ENCODE measurements at regions not wholly inside any gene's neighbourhood (a gene's known extent, or its start where the extent isn't known, plus 50 kb on each side); places are given as distances from the start of the nearest gene placed in this dataset.

GRCh38 chr14:105968291-105968690, 441.9 kb downstream of the TMEM121 start:
- H3K4me3 ChIP-seq (replicated peaks in 1 of 3; ENCODE audit: insufficient read depth in 1 of 3, low read depth in 2 of 3, low read length in 3 of 3), result no peak overlapping the region
- in situ Hi-C loops (cut with HindIII; ENCODE audit: extremely low pct_ligation_motif_present, low pct_unique_long_range_greater_than_20kb), result no loop called here
- 10% methylated on average over 10 of the region's 11 CpGs for WGBS (ENCODE audit: low lambda C conversion rate)
- no peak overlapping the region for H2AFZ ChIP-seq (ENCODE audit: low read length)
- no peaks in the 10 kb centered on the region for H3K9me3 ChIP-seq (ENCODE audit: low read length)
- POLR2A ChIA-PET, result no interaction called here
- H3K4me2 ChIP-seq (ENCODE audit: low read depth, low read length), result no peak overlapping the region
- H3K36me3 ChIP-seq (replicated peaks in 1 of 2; ENCODE audit: control insufficient read depth in 1 of 2, insufficient read depth in 2 of 2, low read length in 2 of 2), result no peaks in the 10 kb centered on the region
- no TSS peak for BruUV-seq (replicated peaks)
- H3K27ac ChIP-seq (ENCODE audit: extremely low read length, insufficient read depth, low read length), result no peak overlapping the region
- no peaks in the 10 kb centered on the region for H4K20me1 ChIP-seq (ENCODE audit: insufficient read depth, low read length)
- H3K9ac ChIP-seq (ENCODE audit: insufficient read depth, low read depth, low read length), result no peak overlapping the region
- ATAC-seq (no peak), DNase-seq (ENCODE audit: low spot score) (no peak), FAIRE-seq (no peak)
- peaks cover 1 to 2% of the 10 kb centered on the region in 2 experiments; a peak in 2 of 5 replicates for H3K27me3 ChIP-seq (ENCODE audit: control insufficient read depth in 1 of 2, insufficient read depth in 2 of 2, low read length in 2 of 2)
- CTCF ChIA-PET (ENCODE audit: low intra/inter-chr PET ratio, low total read pairs), result no interaction called here
- H3K4me1 ChIP-seq (ENCODE audit: insufficient read depth, low read length), result no peaks in the 10 kb centered on the region
- H3K79me2 ChIP-seq (ENCODE audit: insufficient read depth, low read length), result no peaks in the 10 kb centered on the region
- intact Hi-C loops (cut with micrococcal nuclease; ENCODE audit: unreplicated experiment), result no loop called here
- TF ChIP-seq ZNF431 (CRISPR knock-in tag; IDR thresholded peaks at IDR 0.05; ENCODE audit: borderline replicate concordance, low read depth), result no peak
- TF ChIP-seq ZNF281 (CRISPR knock-in tag; IDR thresholded peaks at IDR 0.05; ENCODE audit: borderline replicate concordance), result no peak
- no peak for TF ChIP-seq JARID2 (CRISPR knock-in tag; IDR thresholded peaks at IDR 0.05; ENCODE audit: insufficient replicate concordance)
- TF ChIP-seq GZF1 (CRISPR knock-in tag; IDR thresholded peaks at IDR 0.05), result no peak
- no peak for TF ChIP-seq TIGD3 (CRISPR knock-in tag; IDR thresholded peaks at IDR 0.05; ENCODE audit: borderline replicate concordance)
- no peak for TF ChIP-seq ZBTB14 (CRISPR knock-in tag; IDR thresholded peaks at IDR 0.05)
- no peak for TF ChIP-seq ZEB1 (IDR thresholded peaks at IDR 0.05; ENCODE audit: insufficient replicate concordance, low read depth)
- no peak for TF ChIP-seq ARID4A (CRISPR knock-in tag; IDR thresholded peaks at IDR 0.05; ENCODE audit: borderline replicate concordance)
- TF ChIP-seq ZNF180 (CRISPR knock-in tag; IDR thresholded peaks at IDR 0.05; ENCODE audit: borderline replicate concordance, low read depth), result no peak
- no peak for TF ChIP-seq NFATC3 (CRISPR knock-in tag; IDR thresholded peaks at IDR 0.05)
- TF ChIP-seq ZNF616 (CRISPR knock-in tag; IDR thresholded peaks at IDR 0.05; ENCODE audit: low read depth), result no peak
- no peak for TF ChIP-seq ZBTB43 (CRISPR knock-in tag; conservative IDR thresholded peaks at IDR 0.05)

All from HepG2 (cell line).